ENCODE measurements at regions not wholly inside any gene's neighbourhood (a gene's known extent, or its start where the extent isn't known, plus 50 kb on each side); places are given as distances from the start of the nearest gene placed in this dataset.

DNA sequence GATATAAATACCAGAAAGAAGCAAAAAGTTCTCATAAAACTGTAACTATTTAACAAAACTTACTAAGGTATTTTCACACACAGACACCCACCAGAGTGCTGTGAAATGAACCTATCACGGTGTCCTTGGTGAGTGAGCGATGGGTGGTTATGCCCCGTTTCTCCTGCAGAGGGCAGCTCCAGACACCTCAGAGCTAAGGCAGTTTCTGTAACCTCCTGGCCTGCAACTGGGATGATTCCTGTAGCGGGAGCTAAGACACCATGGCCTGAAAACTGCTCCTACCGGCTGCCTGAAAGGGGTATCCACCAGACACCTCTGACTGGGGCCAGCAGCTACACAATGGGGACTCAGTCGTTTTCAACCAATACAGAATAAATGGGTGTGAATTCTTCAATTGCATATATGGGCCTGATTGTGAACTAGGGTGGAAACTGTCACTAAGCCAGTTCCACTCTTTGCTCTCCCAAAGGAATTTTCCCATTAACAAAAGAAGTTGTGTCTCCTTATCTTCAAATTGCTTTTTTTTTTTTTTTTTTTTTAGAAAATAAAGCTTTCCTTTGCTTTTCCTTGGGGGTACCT, 2375.8 kb upstream of the TENM3 start:
- no peak overlapping the region for H3K4me3 ChIP-seq
- intact Hi-C loops (cut with DNase I; ENCODE audit: low total_unique reads) = no loop called here
- no peaks in the 10 kb centered on the region for H3K27me3 ChIP-seq
- TF ChIP-seq, protein P1, sequence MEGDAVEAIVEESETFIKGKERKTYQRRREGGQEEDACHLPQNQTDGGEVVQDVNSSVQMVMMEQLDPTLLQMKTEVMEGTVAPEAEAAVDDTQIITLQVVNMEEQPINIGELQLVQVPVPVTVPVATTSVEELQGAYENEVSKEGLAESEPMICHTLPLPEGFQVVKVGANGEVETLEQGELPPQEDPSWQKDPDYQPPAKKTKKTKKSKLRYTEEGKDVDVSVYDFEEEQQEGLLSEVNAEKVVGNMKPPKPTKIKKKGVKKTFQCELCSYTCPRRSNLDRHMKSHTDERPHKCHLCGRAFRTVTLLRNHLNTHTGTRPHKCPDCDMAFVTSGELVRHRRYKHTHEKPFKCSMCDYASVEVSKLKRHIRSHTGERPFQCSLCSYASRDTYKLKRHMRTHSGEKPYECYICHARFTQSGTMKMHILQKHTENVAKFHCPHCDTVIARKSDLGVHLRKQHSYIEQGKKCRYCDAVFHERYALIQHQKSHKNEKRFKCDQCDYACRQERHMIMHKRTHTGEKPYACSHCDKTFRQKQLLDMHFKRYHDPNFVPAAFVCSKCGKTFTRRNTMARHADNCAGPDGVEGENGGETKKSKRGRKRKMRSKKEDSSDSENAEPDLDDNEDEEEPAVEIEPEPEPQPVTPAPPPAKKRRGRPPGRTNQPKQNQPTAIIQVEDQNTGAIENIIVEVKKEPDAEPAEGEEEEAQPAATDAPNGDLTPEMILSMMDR (IDR thresholded peaks at IDR 0.05) = peak in 2 of 3 experiments; percentile 20 to 54
- no peak for TF ChIP-seq POLR2A (IDR thresholded peaks at IDR 0.05)
- no peaks in the 10 kb centered on the region for H3K4me1 ChIP-seq
- no peaks in the 10 kb centered on the region for H3K36me3 ChIP-seq (ENCODE audit: low read depth, missing control alignments)
- no peak overlapping the region for H3K27ac ChIP-seq
- WGBS, 2 donors = 18 to 19% methylated on average over 5 to 6 of the region's 6 CpGs
- DNase-seq = peak; percentile 86
- H3K9me3 ChIP-seq = no peaks in the 10 kb centered on the region

DNA sequence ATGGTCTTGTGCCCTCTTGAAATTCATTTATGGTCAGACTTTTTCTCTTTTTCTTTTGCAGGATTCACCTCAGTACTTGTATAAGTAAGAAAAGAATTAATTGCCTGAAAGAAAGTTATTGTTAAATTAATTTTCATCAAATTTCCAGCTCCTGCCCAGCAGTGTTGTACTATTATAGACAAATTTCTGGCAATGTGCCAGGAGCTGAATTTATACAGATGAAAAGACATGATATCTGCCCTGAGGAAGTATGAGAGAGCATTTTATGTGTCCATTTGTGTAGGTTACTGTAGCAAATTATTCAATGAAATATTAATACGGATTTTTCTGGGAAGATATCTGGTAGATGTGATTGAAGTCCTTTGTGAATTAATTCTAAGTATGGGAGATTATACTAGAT, 2371.5 kb upstream of the TENM3 start:
- intact Hi-C loops (cut with DNase I; ENCODE audit: low total_unique reads) = no loop called here
- Histone ChIP-seq H3K4me1 (no peaks in the 10 kb centered on the region), H3K27ac (no peak overlapping the region), H3K9me3 (no peaks in the 10 kb centered on the region), H3K27me3 (no peaks in the 10 kb centered on the region), H3K36me3 (ENCODE audit: low read depth, missing control alignments) (no peaks in the 10 kb centered on the region), H3K4me3 (no peak overlapping the region)
- TF ChIP-seq POLR2A (IDR thresholded peaks at IDR 0.05) = no peak
- TF ChIP-seq, protein P1 (IDR thresholded peaks at IDR 0.05) = no peak
- WGBS, 2 donors = 84 to 85% methylated on average over 1 of the region's 1 CpG
- no peak for DNase-seq

DNA sequence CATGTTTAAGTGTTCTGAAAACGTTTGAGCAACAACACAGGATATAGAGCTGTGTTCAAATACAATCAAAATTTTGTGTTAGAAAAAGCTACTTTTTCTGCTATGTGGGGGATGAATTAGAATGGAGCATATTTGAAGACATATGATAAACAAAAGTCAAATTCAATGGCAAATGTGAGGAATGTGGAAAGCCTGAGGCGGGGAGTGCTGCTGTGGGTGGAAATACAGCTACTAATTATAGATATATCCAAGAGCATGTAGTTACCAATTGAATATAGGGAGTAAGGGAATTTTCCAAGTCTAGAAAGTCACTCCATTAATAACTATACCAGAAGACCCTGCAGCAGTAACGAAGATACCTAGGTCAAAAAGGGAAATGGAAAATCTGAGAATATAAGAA, 2370.4 kb upstream of the TENM3 start:
- TF ChIP-seq POLR2A (IDR thresholded peaks at IDR 0.05) = no peak
- TF ChIP-seq, protein P1 (IDR thresholded peaks at IDR 0.05) = no peak
- intact Hi-C loops (cut with DNase I; ENCODE audit: low total_unique reads) = no loop called here

DNA sequence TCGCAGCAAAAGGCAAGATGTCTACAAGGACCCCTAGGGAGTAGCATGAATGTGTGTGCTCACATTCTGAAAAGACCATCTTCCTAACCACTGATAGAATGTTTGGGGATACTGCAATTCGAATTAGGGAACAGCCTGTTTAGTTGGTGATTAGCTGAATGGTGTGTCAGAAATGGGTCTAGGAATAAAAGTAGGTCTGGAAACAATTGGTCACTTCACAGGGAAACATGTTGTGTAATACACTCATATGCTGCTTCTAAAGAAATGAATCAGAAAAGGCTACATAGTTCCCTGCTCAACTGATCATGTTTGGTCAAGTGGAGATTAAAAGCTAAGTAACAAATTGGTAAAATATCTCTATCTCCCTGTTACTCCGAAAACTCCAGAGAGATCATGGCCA, 2362.4 kb upstream of the TENM3 start:
- TF ChIP-seq POLR2A (IDR thresholded peaks at IDR 0.05) = no peak
- TF ChIP-seq, protein P1 (IDR thresholded peaks at IDR 0.05) = no peak
- no peaks in the 10 kb centered on the region for H3K9me3 ChIP-seq
- WGBS, 2 donors = 51 to 72% methylated on average over 2 to 3 of the region's 3 CpGs
- no peak overlapping the region for H3K4me3 ChIP-seq
- H3K36me3 ChIP-seq (ENCODE audit: low read depth, missing control alignments) = no peaks in the 10 kb centered on the region
- no peak for DNase-seq
- H3K4me1 ChIP-seq = no peaks in the 10 kb centered on the region
- no peaks in the 10 kb centered on the region for H3K27me3 ChIP-seq
- intact Hi-C loops (cut with DNase I; ENCODE audit: low total_unique reads) = no loop called here
- no peak overlapping the region for H3K27ac ChIP-seq

More for the DNA sequence above, 2370.4 kb upstream of the TENM3 start:
- WGBS, 2 donors = 61 to 64% methylated on average over 3 of the region's 3 CpGs
- H3K27ac ChIP-seq = no peak overlapping the region
- H3K36me3 ChIP-seq (ENCODE audit: low read depth, missing control alignments) = no peaks in the 10 kb centered on the region
- no peaks in the 10 kb centered on the region for H3K9me3 ChIP-seq
- H3K4me3 ChIP-seq = no peak overlapping the region
- no peaks in the 10 kb centered on the region for H3K27me3 ChIP-seq
- H3K4me1 ChIP-seq = no peaks in the 10 kb centered on the region
- no peak for DNase-seq

DNA sequence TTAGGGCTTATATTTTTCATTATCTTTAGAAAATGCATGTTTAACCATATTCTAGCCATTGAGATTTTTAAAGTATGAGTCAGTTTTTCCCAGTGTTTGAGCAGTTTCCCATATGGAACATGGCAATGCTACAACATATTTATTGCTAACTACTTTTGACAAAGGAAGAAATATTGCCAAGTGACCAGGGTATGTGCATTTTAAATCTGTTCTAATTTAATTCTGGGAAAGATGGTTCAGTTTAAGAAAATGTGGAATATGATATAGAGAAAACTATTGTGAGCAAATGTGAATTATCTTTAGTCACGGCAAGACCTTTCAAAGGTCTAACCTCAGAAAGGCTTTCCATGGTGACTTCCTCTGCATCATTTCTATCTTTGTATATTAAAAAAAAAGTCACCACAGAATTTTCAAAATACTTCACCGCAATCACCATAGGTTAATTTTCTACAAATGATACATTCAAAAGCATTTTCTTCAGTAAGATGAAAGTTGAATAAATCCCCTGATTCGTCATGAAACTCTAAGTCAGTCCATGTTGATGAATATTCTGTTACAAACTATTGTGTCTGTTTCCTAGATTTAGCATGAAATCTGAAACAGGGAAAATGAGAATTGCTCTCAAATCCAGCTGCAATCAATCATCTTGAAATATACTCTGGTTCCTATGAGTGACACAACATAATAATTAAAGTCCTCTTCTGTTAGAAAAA, 2349.0 kb upstream of the TENM3 start:
- Histone ChIP-seq H3K4me1 (no peaks in the 10 kb centered on the region), H3K27ac (no peak overlapping the region), H3K27me3 (no peaks in the 10 kb centered on the region), H3K9me3 (no peaks in the 10 kb centered on the region), H3K36me3 (ENCODE audit: low read depth, missing control alignments) (no peaks in the 10 kb centered on the region), H3K4me3 (no peak overlapping the region)
- WGBS, 2 donors = 64 to 90% methylated on average over 3 of the region's 3 CpGs
- TF ChIP-seq POLR2A (IDR thresholded peaks at IDR 0.05) = no peak
- TF ChIP-seq, protein P1 (IDR thresholded peaks at IDR 0.05) = no peak
- no peak for DNase-seq
- intact Hi-C loops (cut with DNase I; ENCODE audit: low total_unique reads) = no loop called here
